HEK293T (cell line): ENCODE measurements at regions not wholly inside any gene's neighbourhood (a gene's known extent, or its start where the extent isn't known, plus 50 kb on each side); places are given as distances from the start of the nearest gene placed in this dataset.

Source experiments
- CTCF ChIA-PET: fragments of 350-600 bp; formaldehyde crosslinking; extraction: SDS; loops from one replicate; lab custom pipeline; 2021; ENCODE audit warnings: antibody characterized with exemption, inconsistent platforms; lab: Yijun Ruan, JAX
- POLR2A ChIA-PET: fragments of 350-600 bp; formaldehyde crosslinking; extraction: SDS; loops from one replicate; lab custom pipeline; 2020; ENCODE audit warnings: antibody characterized with exemption, inconsistent platforms; lab: Yijun Ruan, JAX
- DNase-seq: peaks from one replicate; pipeline ENCODE4 v3.0.0; 2012; ENCODE audit warnings: mixed read lengths; ENCODE audit errors: extremely low spot score
- ARNT ChIP-seq: fragments of 450-650 bp; IDR thresholded peaks from 2 replicates; pipeline ENCODE4 v1.6.1; 2017; ENCODE audit warnings: mild to moderate bottlenecking
- BHLHE40 ChIP-seq: fragments of 450-650 bp; IDR thresholded peaks from 2 replicates; pipeline ENCODE4 v1.6.1; 2016; ENCODE audit warnings: mild to moderate bottlenecking, moderate library complexity, borderline replicate concordance
- CTBP1 ChIP-seq: fragments of 450-650 bp; IDR thresholded peaks from 2 replicates; pipeline ENCODE4 v1.6.1; 2016; ENCODE audit warnings: borderline replicate concordance
- ELF4 ChIP-seq: fragments of 450-650 bp; IDR thresholded peaks from 2 replicates; pipeline ENCODE4 v1.6.1; 2017; ENCODE audit warnings: antibody characterized with exemption
- FOXA1 ChIP-seq: fragments of 450-650 bp; IDR thresholded peaks from 2 replicates; pipeline ENCODE4 v1.6.1; 2016; ENCODE audit warnings: mild to moderate bottlenecking
- FOXK2 ChIP-seq: fragments of 450-650 bp; IDR thresholded peaks from 2 replicates; pipeline ENCODE4 v1.6.1; 2016; ENCODE audit warnings: mild to moderate bottlenecking
- FOXM1 ChIP-seq: fragments of 450-650 bp; IDR thresholded peaks from 2 replicates; pipeline ENCODE4 v1.6.1; 2017; ENCODE audit warnings: mild to moderate bottlenecking, borderline replicate concordance
- HDGF ChIP-seq: fragments of 450-650 bp; IDR thresholded peaks from 2 replicates; pipeline ENCODE4 v1.6.1; 2017; ENCODE audit warnings: antibody characterized with exemption, borderline replicate concordance
- L3MBTL2 ChIP-seq: fragments of 450-650 bp; conservative IDR thresholded peaks from 2 replicates; pipeline ENCODE4 v1.6.1; 2016; ENCODE audit warnings: mild to moderate bottlenecking
- LEF1 ChIP-seq: fragments of 450-650 bp; IDR thresholded peaks from 2 replicates; pipeline ENCODE4 v1.6.1; 2017; ENCODE audit warnings: mild to moderate bottlenecking, borderline replicate concordance
- NFRKB ChIP-seq: fragments of 450-650 bp; IDR thresholded peaks from 2 replicates; pipeline ENCODE4 v1.6.1; 2016; ENCODE audit warnings: mild to moderate bottlenecking, moderate library complexity
- PKNOX1 ChIP-seq: fragments of 450-650 bp; IDR thresholded peaks from 2 replicates; pipeline ENCODE4 v1.6.1; 2016
- SP1 ChIP-seq: fragments of 450-650 bp; IDR thresholded peaks from 2 replicates; pipeline ENCODE4 v1.6.1; 2017
- SUZ12 ChIP-seq: fragments of 450-650 bp; IDR thresholded peaks from 2 replicates; pipeline ENCODE4 v1.6.1; 2016; ENCODE audit warnings: mild to moderate bottlenecking
- TARDBP ChIP-seq: fragments of 450-650 bp; IDR thresholded peaks from 2 replicates; pipeline ENCODE4 v1.6.1; 2016
- ZNF384 ChIP-seq: fragments of 450-650 bp; IDR thresholded peaks from 2 replicates; pipeline ENCODE4 v1.6.1; 2016

GRCh38 chr5:7955476-7955875 is 86.5 kb downstream of the MTRR start:
- TF ChIP-seq FOXM1 (no peak), FOXA1 (no peak), PKNOX1 (no peak), CTBP1 (no peak), SUZ12 (no peak), ARNT (no peak), L3MBTL2 (no peak), LEF1 (no peak)
- ChIA-PET POLR2A (no interaction called here), CTCF (interaction anchor here (0.5 kb wide), 1 partner anchor 1320 kb away, joined by 4 read pairs; no protein-coding TSS in a partner anchor)
- no peak for DNase-seq

- CTCF ChIA-PET, result no interaction called here
- no peak for DNase-seq
- no peak for TF ChIP-seq ELF4
- POLR2A ChIA-PET, result no interaction called here
Observed at GRCh38 chr5:7957329-7957728, 88.4 kb downstream of the MTRR start.

- POLR2A ChIA-PET, result no interaction called here
- no peak for DNase-seq
- TF ChIP-seq ZNF384 (no peak), CTBP1 (no peak), LEF1 (no peak), BHLHE40 (no peak), ELF4 (no peak), FOXM1 (no peak), ARNT (no peak), SUZ12 (no peak), HDGF (no peak), PKNOX1 (no peak), FOXK2 (no peak), FOXA1 (no peak)
- CTCF ChIA-PET, result no interaction called here
Observed at GRCh38 chr5:7960142-7960541, 91.2 kb downstream of the MTRR start.

- ChIA-PET CTCF (no interaction called here), POLR2A (no interaction called here)
- no peak for DNase-seq
- no peak for TF ChIP-seq CTBP1
- no peak for TF ChIP-seq ZNF384
- TF ChIP-seq FOXA1, result no peak
Observed at GRCh38 chr5:7961540-7961939, 92.6 kb downstream of the MTRR start.

- no peak for DNase-seq
- ChIA-PET POLR2A (no interaction called here), CTCF (no interaction called here)
- no peak for TF ChIP-seq ELF4
- no peak for TF ChIP-seq NFRKB
- no peak for TF ChIP-seq LEF1
- TF ChIP-seq SUZ12, result no peak
- TF ChIP-seq ARNT, result no peak
- no peak for TF ChIP-seq ZNF384
- TF ChIP-seq TARDBP, result no peak
- no peak for TF ChIP-seq HDGF
- no peak for TF ChIP-seq FOXK2
- TF ChIP-seq L3MBTL2, result no peak
- TF ChIP-seq FOXA1, result no peak
- TF ChIP-seq CTBP1, result no peak
- no peak for TF ChIP-seq SP1
- TF ChIP-seq FOXM1, result no peak
- no peak for TF ChIP-seq BHLHE40
Observed at GRCh38 chr5:7970816-7971215, 101.9 kb downstream of the MTRR start.

- TF ChIP-seq HDGF, result no peak
- no peak for TF ChIP-seq ARNT
- TF ChIP-seq FOXM1, result no peak
- no peak for TF ChIP-seq CTBP1
- TF ChIP-seq FOXA1, result no peak
- TF ChIP-seq ZNF384, result no peak
- TF ChIP-seq FOXK2, result no peak
- TF ChIP-seq LEF1, result no peak
- TF ChIP-seq NFRKB, result no peak
Observed at GRCh38 chr5:7976411-7977190, 107.7 kb downstream of the MTRR start.

GRCh38 chr5:7978114-7978513 is 109.2 kb downstream of the MTRR start:
- POLR2A ChIA-PET, result no interaction called here
- CTCF ChIA-PET, result no interaction called here
- DNase-seq, result no peak
- TF ChIP-seq PKNOX1 (no peak), ARNT (no peak), ELF4 (no peak), LEF1 (no peak), NFRKB (no peak), FOXA1 (no peak), FOXK2 (no peak), L3MBTL2 (no peak), SUZ12 (no peak)

More at GRCh38 chr5:7976411-7977190, 107.7 kb downstream of the MTRR start:
- ChIA-PET POLR2A (no interaction called here), CTCF (no interaction called here)
- DNase-seq, result no peak
